ENCODE measurements at regions not wholly inside any gene's neighbourhood (a gene's known extent, or its start where the extent isn't known, plus 50 kb on each side); places are given as distances from the start of the nearest gene placed in this dataset.

DNA sequence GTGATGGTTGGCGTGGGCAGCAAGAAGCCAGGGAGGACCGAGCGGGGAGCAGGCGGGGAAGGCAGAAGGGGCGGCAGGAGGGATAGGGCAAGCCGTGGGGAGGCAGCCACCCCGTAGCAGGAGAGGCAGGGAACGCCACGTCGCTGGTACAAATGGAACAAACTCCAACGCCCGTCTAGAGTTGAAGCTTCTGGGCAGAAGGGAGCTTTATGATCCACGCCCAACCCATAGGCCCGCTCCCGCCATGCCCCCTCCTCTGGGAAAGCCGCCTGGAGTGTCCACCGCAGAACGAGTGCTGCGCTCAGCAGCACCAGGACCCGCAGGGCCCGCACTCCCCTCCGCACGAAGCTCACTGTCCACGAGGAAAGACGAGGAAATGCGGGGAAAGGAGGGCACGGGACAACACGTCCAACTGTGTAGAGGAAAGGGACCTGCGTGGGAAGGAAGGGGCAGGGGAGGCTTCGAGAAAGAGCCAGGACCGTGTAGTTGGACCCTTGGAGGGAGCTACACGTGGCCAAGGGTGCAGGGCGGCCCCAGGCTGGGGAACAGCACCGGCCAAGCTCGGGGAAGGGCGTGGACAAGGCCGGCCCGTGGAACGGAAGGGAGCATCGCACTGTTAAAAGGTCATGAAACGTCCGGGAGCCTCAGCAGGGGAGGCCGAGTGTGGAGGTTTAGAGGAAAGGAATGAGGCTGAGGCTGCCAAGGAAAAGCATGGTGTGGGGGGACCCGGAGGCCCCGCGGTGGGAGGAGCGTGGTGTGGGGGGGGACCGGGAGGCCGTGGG lies 204.0 kb downstream of the DLL1 start:
- intact Hi-C loops (cut with DNase I) = no loop called here
- Histone ChIP-seq H3K4me1 (peaks cover 0 to 24% (median 0%) of the 10 kb centered on the region in 3 donors), H3K27me3 (peaks cover 0 to 5% (median 0%) of the 10 kb centered on the region in 4 donors), H3K9me3 (no peaks in the 10 kb centered on the region), H3K4me3 (no peak overlapping the region), H3K36me3 (no peaks in the 10 kb centered on the region), H3K27ac (peak overlapping the region; percentile 6 to 87 (median 70))
- TF ChIP-seq, protein P1, sequence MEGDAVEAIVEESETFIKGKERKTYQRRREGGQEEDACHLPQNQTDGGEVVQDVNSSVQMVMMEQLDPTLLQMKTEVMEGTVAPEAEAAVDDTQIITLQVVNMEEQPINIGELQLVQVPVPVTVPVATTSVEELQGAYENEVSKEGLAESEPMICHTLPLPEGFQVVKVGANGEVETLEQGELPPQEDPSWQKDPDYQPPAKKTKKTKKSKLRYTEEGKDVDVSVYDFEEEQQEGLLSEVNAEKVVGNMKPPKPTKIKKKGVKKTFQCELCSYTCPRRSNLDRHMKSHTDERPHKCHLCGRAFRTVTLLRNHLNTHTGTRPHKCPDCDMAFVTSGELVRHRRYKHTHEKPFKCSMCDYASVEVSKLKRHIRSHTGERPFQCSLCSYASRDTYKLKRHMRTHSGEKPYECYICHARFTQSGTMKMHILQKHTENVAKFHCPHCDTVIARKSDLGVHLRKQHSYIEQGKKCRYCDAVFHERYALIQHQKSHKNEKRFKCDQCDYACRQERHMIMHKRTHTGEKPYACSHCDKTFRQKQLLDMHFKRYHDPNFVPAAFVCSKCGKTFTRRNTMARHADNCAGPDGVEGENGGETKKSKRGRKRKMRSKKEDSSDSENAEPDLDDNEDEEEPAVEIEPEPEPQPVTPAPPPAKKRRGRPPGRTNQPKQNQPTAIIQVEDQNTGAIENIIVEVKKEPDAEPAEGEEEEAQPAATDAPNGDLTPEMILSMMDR (IDR thresholded peaks at IDR 0.05) = no peak
- TF ChIP-seq POLR2A (IDR thresholded peaks at IDR 0.05) = no peak
- WGBS, 2 donors = 82 to 91% methylated on average over 30 to 39 of the region's 49 CpGs
- no peak for DNase-seq

DNA sequence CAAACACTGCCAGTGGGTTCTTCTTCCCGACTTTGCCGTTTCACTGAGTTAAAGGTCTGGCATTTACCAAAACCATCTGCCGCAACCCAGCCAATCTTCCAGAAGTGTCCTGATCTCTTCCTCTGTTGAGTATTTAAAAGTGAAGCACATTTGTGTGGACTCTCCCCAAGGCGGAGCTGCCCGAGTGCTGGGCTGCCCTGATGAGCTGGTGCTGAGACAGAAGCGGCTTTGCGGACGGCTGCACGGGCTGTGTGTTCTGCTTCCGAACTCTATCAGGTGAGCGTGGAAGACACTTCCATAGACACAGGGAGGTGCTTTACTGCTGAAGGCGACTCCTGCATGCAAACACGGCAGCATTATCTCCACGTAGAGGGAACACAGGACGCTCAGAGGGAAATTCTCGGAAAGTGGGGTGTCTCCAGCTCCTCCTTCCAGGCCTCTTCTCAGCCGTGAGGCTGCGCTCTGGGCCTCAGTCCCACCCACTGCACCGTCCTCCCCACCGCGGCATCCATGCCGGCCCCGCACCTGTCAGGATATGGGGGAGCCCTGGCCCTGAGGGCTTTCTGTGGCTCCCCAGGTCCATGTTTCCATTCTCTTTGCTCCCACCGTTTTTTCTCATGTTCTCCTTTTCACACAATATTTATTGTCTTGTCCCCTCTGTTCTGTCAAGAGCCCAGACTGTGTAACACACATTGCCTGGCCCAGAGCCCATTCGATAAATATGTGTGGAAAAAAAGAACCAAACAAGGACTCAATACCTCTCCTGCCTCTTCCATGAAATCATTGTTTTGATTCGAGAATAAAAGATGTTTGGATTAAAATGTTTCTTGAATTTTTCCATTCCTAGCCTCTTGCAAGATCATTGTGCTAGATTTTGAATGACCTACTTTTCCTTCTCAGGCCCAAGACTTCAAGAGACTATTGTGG lies 205.1 kb downstream of the DLL1 start:
- peak overlapping the region; percentile 42 to 84 (median 70) for H3K27ac ChIP-seq
- WGBS, 2 donors = 53 to 62% methylated on average over 15 to 19 of the region's 26 CpGs

DNA sequence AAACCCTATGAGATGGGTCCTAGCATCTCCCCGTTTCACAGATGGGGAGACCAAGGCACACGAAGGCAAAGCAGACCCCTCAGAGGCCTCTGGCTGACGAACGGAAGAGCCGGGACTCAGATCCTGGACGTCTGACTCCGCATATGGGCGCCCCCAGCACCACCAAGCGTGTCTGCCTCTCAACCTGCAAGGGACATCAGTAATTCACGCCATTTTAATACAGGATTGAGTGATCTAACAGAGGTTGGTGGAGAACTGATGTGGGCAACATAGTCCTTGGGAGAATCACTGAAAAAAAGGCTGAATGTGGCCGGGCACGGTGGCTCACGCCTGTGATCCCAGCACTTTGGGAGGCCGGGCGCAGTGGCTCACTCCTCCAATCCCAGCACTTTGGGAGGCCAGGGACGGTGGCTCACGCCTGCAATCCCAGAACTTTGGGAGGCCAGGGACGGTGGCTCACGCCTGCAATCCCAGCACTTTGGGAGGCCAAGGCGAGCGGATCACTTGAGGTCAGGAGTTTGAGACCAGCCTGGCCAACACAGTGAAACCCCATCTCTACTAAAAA lies 206.6 kb downstream of the DLL1 start:
- TF ChIP-seq, protein P1 (IDR thresholded peaks at IDR 0.05) = no peak
- TF ChIP-seq POLR2A (IDR thresholded peaks at IDR 0.05) = no peak
- no peak overlapping the region for H3K4me3 ChIP-seq
- DNase-seq = no peak
- H3K27ac ChIP-seq = no peak overlapping the region
- H3K27me3 ChIP-seq = peaks cover 0 to 25% (median 0%) of the 10 kb centered on the region in 4 donors
- H3K4me1 ChIP-seq = peaks cover 0 to 20% (median 0%) of the 10 kb centered on the region in 3 donors
- H3K36me3 ChIP-seq = no peaks in the 10 kb centered on the region
- 89% methylated on average over 20 of the region's 21 CpGs; no CpG with 5 or more reads in 1 of the 2 donors for WGBS, 2 donors
- no peaks in the 10 kb centered on the region for H3K9me3 ChIP-seq
- intact Hi-C loops (cut with DNase I) = no loop called here

More for the DNA sequence above, 205.1 kb downstream of the DLL1 start:
- Histone ChIP-seq H3K4me3 (peak overlapping the region in 1 of 4 donors; percentile 44), H3K4me1 (peaks cover 0 to 28% (median 0%) of the 10 kb centered on the region in 3 donors), H3K27me3 (peaks cover 0 to 16% (median 0%) of the 10 kb centered on the region in 4 donors), H3K36me3 (no peaks in the 10 kb centered on the region), H3K9me3 (no peaks in the 10 kb centered on the region)
- TF ChIP-seq, protein P1 (IDR thresholded peaks at IDR 0.05) = no peak
- TF ChIP-seq POLR2A (IDR thresholded peaks at IDR 0.05) = no peak
- DNase-seq = no peak
- intact Hi-C loops (cut with DNase I) = no loop called here

DNA sequence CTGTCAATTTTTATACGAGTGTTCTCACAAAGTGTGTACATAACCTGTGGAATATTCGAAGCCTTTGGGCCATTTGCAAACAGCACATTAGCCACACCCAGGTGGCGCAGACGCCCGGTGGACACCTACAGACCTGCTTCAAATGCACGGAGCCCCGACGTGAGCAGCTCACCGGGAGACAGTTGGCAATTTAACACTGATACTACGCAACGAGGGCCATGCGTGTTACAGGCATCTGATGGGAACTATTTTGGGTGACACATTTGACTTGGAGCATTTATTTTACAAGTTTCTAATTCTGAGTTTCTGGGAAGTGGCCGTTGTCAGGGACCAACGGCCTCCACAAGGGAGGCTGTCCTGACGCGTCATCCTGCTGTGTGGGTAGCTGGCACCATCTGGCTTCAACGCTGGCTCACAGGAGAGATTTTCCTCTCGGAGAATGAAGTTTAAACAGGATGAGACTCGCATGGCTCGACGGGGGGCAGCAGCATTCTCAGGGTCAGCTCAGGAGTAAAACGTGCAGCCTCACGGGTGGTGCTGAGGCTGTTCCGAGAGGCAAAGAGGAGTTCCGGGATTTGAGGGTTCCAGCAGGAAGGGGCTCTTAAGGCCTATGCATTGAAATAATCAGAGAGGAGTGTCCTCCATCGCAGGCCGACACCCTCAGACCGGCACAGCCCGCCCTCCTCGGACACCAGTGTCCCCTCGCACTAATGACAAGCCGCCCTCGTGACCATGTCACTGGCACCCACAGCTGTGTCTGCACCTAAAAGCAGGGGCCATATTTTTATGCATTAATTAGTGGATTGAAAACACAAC lies 207.4 kb downstream of the DLL1 start:
- peaks cover 0 to 13% (median 0%) of the 10 kb centered on the region in 3 donors for H3K4me1 ChIP-seq
- intact Hi-C loops (cut with DNase I) = no loop called here
- 77 to 81% methylated on average over 25 to 31 of the region's 33 CpGs for WGBS, 2 donors
- H3K27ac ChIP-seq = no peak overlapping the region
- H3K4me3 ChIP-seq = no peak overlapping the region
- H3K9me3 ChIP-seq = no peaks in the 10 kb centered on the region
- no peak for DNase-seq
- peaks cover 0 to 25% (median 0%) of the 10 kb centered on the region in 4 donors for H3K27me3 ChIP-seq
- no peaks in the 10 kb centered on the region for H3K36me3 ChIP-seq
- TF ChIP-seq, protein P1 (IDR thresholded peaks at IDR 0.05) = no peak
- no peak for TF ChIP-seq POLR2A (IDR thresholded peaks at IDR 0.05)
